ENCODE measurements at regions not wholly inside any gene's neighbourhood (a gene's known extent, or its start where the extent isn't known, plus 50 kb on each side); places are given as distances from the start of the nearest gene placed in this dataset.
"Not testable (repeated sequence)": the region's sequence is repeated elsewhere in the genome, so short reads cannot be mapped to it uniquely, and the experiment has no call there.

- no peaks in the 10 kb centered on the region for H3K27me3 ChIP-seq (ENCODE audit: control insufficient read depth, insufficient read depth, low read length)
- no peak overlapping the region for H3K27ac ChIP-seq (ENCODE audit: insufficient read depth, low read length)
- H2AFZ ChIP-seq (replicated peaks; ENCODE audit: low read length, poor library complexity), result no peak overlapping the region
- no peaks in the 10 kb centered on the region for H4K20me1 ChIP-seq (ENCODE audit: insufficient read depth, low read length)
- dilution Hi-C loops (cut with HindIII; ENCODE audit: low sequenced_read_pairs, unreplicated experiment), result no loop called here
- no peak overlapping the region for H3K4ac ChIP-seq (ENCODE audit: low read depth, low read length)
- no peaks in the 10 kb centered on the region for H3K36me3 ChIP-seq (ENCODE audit: control insufficient read depth, insufficient read depth, low read length)
- in situ Hi-C loops (cut with MboI; ENCODE audit: low sequenced_read_pairs), result no loop called here
- no CpG with 5 or more reads among the region's 1 CpG for WGBS, 2 experiments (ENCODE audit: extremely low coverage in 2 of 2, insufficient read length in 1 of 2)
- H3K79me1 ChIP-seq (ENCODE audit: low read depth in 1 of 2, low read length in 2 of 2), result no peaks in the 10 kb centered on the region
- no peak overlapping the region for H2AK5ac ChIP-seq (ENCODE audit: low read depth, low read length)
- H4K8ac ChIP-seq (ENCODE audit: low read depth in 2 of 2, low read length in 2 of 2), result no peak overlapping the region
- no peak overlapping the region for H2BK5ac ChIP-seq (ENCODE audit: low read depth, low read length, poor library complexity, severe bottlenecking)
- H3K23ac ChIP-seq (ENCODE audit: low read depth, low read length), result no peak overlapping the region
- no peak overlapping the region for H3K4me2 ChIP-seq (ENCODE audit: low read depth, low read length)
- no peak overlapping the region for H2BK20ac ChIP-seq (ENCODE audit: low read depth, low read length)
- no peak overlapping the region for H4K91ac ChIP-seq (ENCODE audit: insufficient read depth, low read depth, low read length)
- ATAC-seq (ENCODE audit: low read depth) (no peak), DNase-seq (no peak)
- ChIA-PET CTCF (interaction anchor here (1.3 kb wide), 1 partner anchor 46 kb away, joined by 5 read pairs; no protein-coding TSS in a partner anchor), POLR2A (ENCODE audit: unreplicated experiment) (no interaction called here)
- peaks cover 4% of the 10 kb centered on the region for H3K4me1 ChIP-seq (ENCODE audit: control insufficient read depth, insufficient read depth, low read length)
- no peak overlapping the region for H2BK15ac ChIP-seq (ENCODE audit: low read depth, low read length)
- no peak overlapping the region for H2BK120ac ChIP-seq (ENCODE audit: low read depth, low read length)
- 0 out of 2 replicates have a peak, but pooled peaks cover 6% of the 10 kb centered on the region for H3K9me1 ChIP-seq (ENCODE audit: insufficient read depth, low read length)
- no peak overlapping the region for H3K4me3 ChIP-seq (ENCODE audit: insufficient read depth, low read depth, low read length)
- no peaks in the 10 kb centered on the region for H3K9me3 ChIP-seq (ENCODE audit: control insufficient read depth, insufficient read depth, low read length)
- TF ChIP-seq NFE2L2 (IDR thresholded peaks at IDR 0.05; ENCODE audit: low read depth, low read length) (no peak), MXI1 (IDR thresholded peaks at IDR 0.05; ENCODE audit: borderline replicate concordance, low read depth, low read length) (no peak), MAZ (IDR thresholded peaks at IDR 0.05; ENCODE audit: borderline replicate concordance, low read depth, low read length) (no peak), SMC3 (IDR thresholded peaks at IDR 0.05; ENCODE audit: low read depth, low read length) (no peak), CEBPB (IDR thresholded peaks at IDR 0.05; ENCODE audit: low read depth, low read length) (no peak)
- H3K18ac ChIP-seq (ENCODE audit: low read depth, low read length), result no peak overlapping the region
- no peak overlapping the region for H4K5ac ChIP-seq (ENCODE audit: low read depth, low read length)
- intact Hi-C loops (cut with micrococcal nuclease), result no loop called here
- no peak overlapping the region for H3K14ac ChIP-seq (replicated peaks; ENCODE audit: low read depth, low read length)
- no TSS peak for BruUV-seq (replicated peaks)
- no peak overlapping the region for H3K9ac ChIP-seq (ENCODE audit: low read depth, low read length)
- no peak overlapping the region for H3K56ac ChIP-seq (ENCODE audit: extremely low read depth, insufficient read depth, low read length)
- H2AK9ac ChIP-seq (replicated peaks; ENCODE audit: low read depth, low read length, poor library complexity), result no peak overlapping the region
Observed at GRCh38 chr4:128648021-128648420, 161.5 kb upstream of the JADE1 start.

GRCh38 chr4:128646893-128647292, 162.6 kb upstream of the JADE1 start:
- in situ Hi-C loops (cut with MboI; ENCODE audit: low sequenced_read_pairs), result not testable (repeated sequence)

More at GRCh38 chr4:128646893-128647292, 162.6 kb upstream of the JADE1 start:
- H2AK5ac ChIP-seq (ENCODE audit: low read depth, low read length); intact Hi-C loops (cut with micrococcal nuclease); CTCF ChIA-PET; H2AFZ ChIP-seq (replicated peaks; ENCODE audit: low read length, poor library complexity); H2AK9ac ChIP-seq (replicated peaks; ENCODE audit: low read depth, low read length, poor library complexity); BruUV-seq (replicated peaks); H2BK15ac ChIP-seq (ENCODE audit: low read depth, low read length); H3K79me1 ChIP-seq (ENCODE audit: low read depth in 1 of 2, low read length in 2 of 2); ATAC-seq (ENCODE audit: low read depth); POLR2A ChIA-PET (ENCODE audit: unreplicated experiment); H3K9me3 ChIP-seq (ENCODE audit: control insufficient read depth, insufficient read depth, low read length); H3K9me1 ChIP-seq (ENCODE audit: insufficient read depth, low read length); DNase-seq; H3K36me3 ChIP-seq (ENCODE audit: control insufficient read depth, insufficient read depth, low read length); H4K8ac ChIP-seq (ENCODE audit: low read depth in 2 of 2, low read length in 2 of 2); H4K5ac ChIP-seq (ENCODE audit: low read depth, low read length); H3K56ac ChIP-seq (ENCODE audit: extremely low read depth, insufficient read depth, low read length); H3K27ac ChIP-seq (ENCODE audit: insufficient read depth, low read length); H3K9ac ChIP-seq (ENCODE audit: low read depth, low read length); H2BK5ac ChIP-seq (ENCODE audit: low read depth, low read length, poor library complexity, severe bottlenecking); H4K91ac ChIP-seq (ENCODE audit: insufficient read depth, low read depth, low read length); H4K20me1 ChIP-seq (ENCODE audit: insufficient read depth, low read length); H3K14ac ChIP-seq (replicated peaks; ENCODE audit: low read depth, low read length); H2BK120ac ChIP-seq (ENCODE audit: low read depth, low read length); H2BK20ac ChIP-seq (ENCODE audit: low read depth, low read length); H3K4me3 ChIP-seq (ENCODE audit: insufficient read depth, low read depth, low read length); H3K4me2 ChIP-seq (ENCODE audit: low read depth, low read length); dilution Hi-C loops (cut with HindIII; ENCODE audit: low sequenced_read_pairs, unreplicated experiment); H3K4ac ChIP-seq (ENCODE audit: low read depth, low read length); H3K27me3 ChIP-seq (ENCODE audit: control insufficient read depth, insufficient read depth, low read length); H3K18ac ChIP-seq (ENCODE audit: low read depth, low read length); H3K4me1 ChIP-seq (ENCODE audit: control insufficient read depth, insufficient read depth, low read length); H3K23ac ChIP-seq (ENCODE audit: low read depth, low read length): not testable (repeated sequence)
- WGBS, 2 experiments (ENCODE audit: extremely low coverage in 2 of 2, insufficient read length in 1 of 2), result no CpG with 5 or more reads among the region's 1 CpG

All from IMR-90 (cell line).